A673 (cell line): ENCODE measurements at regions not wholly inside any gene's neighbourhood (a gene's known extent, or its start where the extent isn't known, plus 50 kb on each side); places are given as distances from the start of the nearest gene placed in this dataset.

Experiments used
- BruUV-seq: library from RNA; stranded (reverse); fragments of 400-500 nt; replicated peaks from 2 replicates; lab custom pipeline; 2021; lab: Mats Ljungman, UMichigan
- CTCF ChIA-PET: fragments of 300-600 bp; sonication (Branson Sonifier 250); formaldehyde crosslinking; loops from one replicate; lab custom pipeline; 2022; ENCODE audit warnings: antibody characterized with exemption; lab: Charles Lee
- POLR2A ChIA-PET: fragments of 300-600 bp; sonication (Branson Sonifier 250); formaldehyde crosslinking; loops from one replicate; lab custom pipeline; 2022; ENCODE audit warnings: antibody characterized with exemption; ENCODE audit not compliant: low non-redundant PET; lab: Charles Lee
- DNase-seq: peaks from one replicate; pipeline ENCODE4 v3.0.0-alpha.2; 2015; ENCODE audit warnings: low spot score
- H3K27ac ChIP-seq: fragments of 200-600 bp; sonication (generic); 2 replicates; pipeline ENCODE4 v1.5.1; 2016; ENCODE audit warnings: mixed run types, low read depth, mild to moderate bottlenecking, mixed read lengths, antibody characterized with exemption, low read length; ENCODE audit not compliant: poor library complexity, severe bottlenecking
- H3K27me3 ChIP-seq: fragments of 200-600 bp; sonication (generic); replicated peaks from 2 replicates; pipeline ENCODE4 v1.6.1; 2017; ENCODE audit warnings: mixed run types, low read depth, mild to moderate bottlenecking, mixed read lengths, antibody characterized with exemption, low read length; ENCODE audit not compliant: insufficient read depth, poor library complexity
- H3K36me3 ChIP-seq: fragments of 200-600 bp; sonication (generic); 2 replicates; pipeline ENCODE4 v1.6.1; 2016; ENCODE audit warnings: mixed run types, mild to moderate bottlenecking, mixed read lengths, antibody characterized with exemption, low read length; ENCODE audit not compliant: insufficient read depth, poor library complexity, severe bottlenecking
- H3K4me1 ChIP-seq: fragments of 200-600 bp; sonication (generic); 2 replicates; pipeline ENCODE4 v1.6.1; 2017; ENCODE audit warnings: mixed run types, mild to moderate bottlenecking, mixed read lengths, antibody characterized with exemption, low read length; ENCODE audit not compliant: insufficient read depth, poor library complexity, severe bottlenecking
- H3K4me3 ChIP-seq: fragments of 200-600 bp; sonication (generic); 2 replicates; pipeline ENCODE4 v1.5.1; 2016; ENCODE audit warnings: low read depth, mixed run types, mild to moderate bottlenecking, mixed read lengths, low read length; ENCODE audit not compliant: poor library complexity, severe bottlenecking
- H3K9me3 ChIP-seq: fragments of 200-600 bp; sonication (generic); 2 replicates; pipeline ENCODE4 v1.6.1; 2016; ENCODE audit warnings: mixed run types, low read depth, mild to moderate bottlenecking, mixed read lengths, antibody characterized with exemption, low read length; ENCODE audit not compliant: poor library complexity, severe bottlenecking
- EZH2 ChIP-seq: fragments of 200-600 bp; sonication (generic); IDR thresholded peaks from 2 replicates; pipeline ENCODE4 v1.6.1; 2017; ENCODE audit warnings: borderline replicate concordance, low read depth, mild to moderate bottlenecking, mixed read lengths, antibody characterized with exemption, low read length; ENCODE audit not compliant: poor library complexity, severe bottlenecking
- intact Hi-C: fragments of 100-400 bp; cut with micrococcal nuclease; formaldehyde crosslinking; loops from one replicate; pipeline ENCODE4 v1.10.0; 2022; ENCODE audit not compliant: unreplicated experiment
- TF ChIP-seq, protein P1 (sequence below): fragments of 300-800, 200-600 bp; sonication (generic); conservative IDR thresholded peaks from 2 replicates; pipeline ENCODE4 v1.5.1; 2017; ENCODE audit warnings: low read depth, mild to moderate bottlenecking, antibody characterized with exemption, low read length, moderate library complexity, mixed read lengths

DNA sequence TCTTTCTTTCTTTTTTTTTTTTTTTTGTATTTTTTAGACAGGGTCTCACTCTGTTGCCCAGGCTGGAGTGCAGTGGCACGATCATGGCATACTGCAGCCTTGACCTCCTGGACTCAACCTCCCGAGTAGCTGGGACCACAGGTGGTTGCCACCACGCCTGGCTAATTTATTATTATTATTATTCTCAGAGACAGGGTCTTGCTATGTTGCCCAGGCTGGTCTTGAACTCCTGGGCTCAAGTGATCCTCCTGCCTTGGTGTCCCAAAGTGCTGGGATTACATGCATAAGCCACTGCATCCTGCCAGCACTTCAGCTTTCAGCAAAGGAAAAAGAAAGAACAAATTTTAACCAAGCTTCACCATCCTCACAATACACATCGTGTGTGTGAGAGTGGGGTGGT lies 97.9 kb upstream of the SERBP1 start:
- ChIA-PET POLR2A (no interaction called here), CTCF (no interaction called here)
- no peaks in the 10 kb centered on the region for H3K4me1 ChIP-seq
- no peak for TF ChIP-seq EZH2
- TF ChIP-seq, protein P1, sequence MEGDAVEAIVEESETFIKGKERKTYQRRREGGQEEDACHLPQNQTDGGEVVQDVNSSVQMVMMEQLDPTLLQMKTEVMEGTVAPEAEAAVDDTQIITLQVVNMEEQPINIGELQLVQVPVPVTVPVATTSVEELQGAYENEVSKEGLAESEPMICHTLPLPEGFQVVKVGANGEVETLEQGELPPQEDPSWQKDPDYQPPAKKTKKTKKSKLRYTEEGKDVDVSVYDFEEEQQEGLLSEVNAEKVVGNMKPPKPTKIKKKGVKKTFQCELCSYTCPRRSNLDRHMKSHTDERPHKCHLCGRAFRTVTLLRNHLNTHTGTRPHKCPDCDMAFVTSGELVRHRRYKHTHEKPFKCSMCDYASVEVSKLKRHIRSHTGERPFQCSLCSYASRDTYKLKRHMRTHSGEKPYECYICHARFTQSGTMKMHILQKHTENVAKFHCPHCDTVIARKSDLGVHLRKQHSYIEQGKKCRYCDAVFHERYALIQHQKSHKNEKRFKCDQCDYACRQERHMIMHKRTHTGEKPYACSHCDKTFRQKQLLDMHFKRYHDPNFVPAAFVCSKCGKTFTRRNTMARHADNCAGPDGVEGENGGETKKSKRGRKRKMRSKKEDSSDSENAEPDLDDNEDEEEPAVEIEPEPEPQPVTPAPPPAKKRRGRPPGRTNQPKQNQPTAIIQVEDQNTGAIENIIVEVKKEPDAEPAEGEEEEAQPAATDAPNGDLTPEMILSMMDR = no peak
- no peaks in the 10 kb centered on the region for H3K36me3 ChIP-seq
- H3K4me3 ChIP-seq = no peak overlapping the region
- H3K27me3 ChIP-seq = no peaks in the 10 kb centered on the region
- H3K9me3 ChIP-seq = no peaks in the 10 kb centered on the region
- no TSS peak for BruUV-seq
- DNase-seq = no peak
- intact Hi-C loops = no loop called here
- H3K27ac ChIP-seq = no peak overlapping the region

DNA sequence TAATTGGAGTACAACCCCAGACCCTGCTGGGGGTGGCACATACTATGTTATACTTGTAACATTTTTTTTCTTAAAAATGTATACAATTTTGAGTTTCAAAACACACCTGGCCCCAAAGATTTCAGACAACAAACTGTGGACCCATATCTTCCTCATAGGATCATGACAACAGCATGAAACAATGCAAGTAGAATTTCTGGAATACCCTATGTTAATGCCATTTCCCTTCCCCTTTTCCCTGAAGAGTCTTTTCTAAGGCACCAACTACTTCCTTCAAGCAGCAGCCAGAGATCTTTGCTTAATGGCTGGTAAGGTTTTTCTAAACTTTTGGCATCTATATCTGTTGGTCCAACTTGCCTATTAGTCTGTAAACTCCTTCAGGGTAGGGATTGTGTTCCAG lies 99.9 kb upstream of the SERBP1 start:
- DNase-seq = no peak
- intact Hi-C loops = loop anchor here (5.0 to 10.0 kb wide), 3 partner anchors 322 to 815 kb away; no protein-coding TSS in a partner anchor
- no peak for TF ChIP-seq EZH2
- TF ChIP-seq, protein P1 = no peak
- no TSS peak for BruUV-seq
- no peak overlapping the region for H3K4me3 ChIP-seq
- no peaks in the 10 kb centered on the region for H3K9me3 ChIP-seq
- H3K4me1 ChIP-seq = no peaks in the 10 kb centered on the region
- CTCF ChIA-PET = no interaction called here
- no peak overlapping the region for H3K27ac ChIP-seq
- H3K36me3 ChIP-seq = no peaks in the 10 kb centered on the region
- POLR2A ChIA-PET = no interaction called here
- no peaks in the 10 kb centered on the region for H3K27me3 ChIP-seq

DNA sequence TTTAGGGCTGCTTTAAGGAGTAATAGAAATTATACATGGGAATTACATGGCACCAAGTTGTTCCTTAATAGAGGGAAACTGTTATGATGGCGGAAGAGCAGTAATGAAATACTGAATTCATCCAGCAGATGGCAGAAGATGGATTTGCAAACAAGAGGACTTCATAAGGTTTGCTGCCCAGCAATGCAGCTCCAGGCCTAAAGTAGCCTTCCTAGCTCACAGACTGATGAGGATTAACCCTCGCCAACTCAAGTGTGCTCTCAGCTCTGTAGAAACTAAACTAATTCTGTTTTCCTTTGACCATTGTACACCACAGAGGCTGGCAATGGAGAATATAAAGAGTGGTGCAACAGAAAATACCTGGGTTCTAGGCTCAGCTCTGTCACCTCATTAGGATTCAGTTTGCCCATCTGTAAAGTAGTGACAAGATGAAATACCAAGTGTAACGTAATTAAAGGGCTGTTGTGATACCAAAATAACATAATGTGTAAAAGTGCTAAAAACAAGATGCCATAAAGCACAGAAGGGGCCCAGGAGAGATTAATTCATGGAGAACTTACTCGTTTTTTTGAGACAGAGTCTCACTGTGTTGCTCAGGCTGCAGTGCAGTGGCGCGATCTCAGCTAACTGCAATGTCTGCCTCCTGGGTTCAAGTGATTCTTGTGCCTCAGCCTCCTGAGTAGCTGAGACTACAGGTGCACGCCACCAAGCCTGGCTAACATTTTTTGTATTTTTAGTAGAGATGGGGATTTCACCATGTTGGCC lies 102.4 kb upstream of the SERBP1 start:
- Histone ChIP-seq H3K4me3 (no peak overlapping the region), H3K9me3 (no peaks in the 10 kb centered on the region), H3K4me1 (no peaks in the 10 kb centered on the region), H3K36me3 (no peaks in the 10 kb centered on the region), H3K27me3 (no peaks in the 10 kb centered on the region), H3K27ac (no peak overlapping the region)
- peak; percentile 76 for DNase-seq
- intact Hi-C loops = loop anchor here (5.0 to 10.0 kb wide), 3 partner anchors 320 to 812 kb away; no protein-coding TSS in a partner anchor
- TF ChIP-seq EZH2 = no peak
- TF ChIP-seq, protein P1 = peak; percentile 69
- CTCF ChIA-PET = interaction anchor here (0.7 to 1.2 kb wide), 3 partner anchors 218 to 234 kb away, joined by 4 to 20 read pairs (median 4); no protein-coding TSS in a partner anchor
- POLR2A ChIA-PET = interaction anchor here (0.5 kb wide), 1 partner anchor 152 kb away, joined by 4 read pairs; the partner anchor contains the start of gene GADD45A
- BruUV-seq = no TSS peak
